ENCODE measurements at regions not wholly inside any gene's neighbourhood (a gene's known extent, or its start where the extent isn't known, plus 50 kb on each side); places are given as distances from the start of the nearest gene placed in this dataset.

DNA sequence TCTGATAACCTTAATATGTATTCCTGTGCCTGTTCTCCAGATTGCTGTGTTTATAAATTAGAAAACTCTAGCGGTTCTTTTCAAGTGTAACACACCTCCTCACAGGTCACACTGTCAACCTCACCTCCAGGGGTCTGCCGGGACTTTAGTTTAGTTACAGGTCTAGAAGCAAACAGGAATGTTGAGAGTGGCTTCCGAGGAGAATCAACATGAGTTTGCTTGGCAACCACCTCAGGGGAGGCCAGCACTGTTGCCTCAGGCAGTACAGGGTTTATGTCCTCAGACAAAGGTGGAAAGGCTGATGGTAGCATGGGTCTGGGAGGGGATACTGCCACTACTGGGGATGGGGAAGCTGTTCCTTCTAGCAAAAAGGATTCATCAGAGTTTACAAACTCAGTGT is 438.0 kb downstream of the DTHD1 start (continued):
- TF ChIP-seq MIER1 (IDR thresholded peaks at IDR 0.05; ENCODE audit: low read depth) (no peak), FOXA1 (IDR thresholded peaks at IDR 0.05; ENCODE audit: borderline replicate concordance) (no peak), MYC (IDR thresholded peaks at IDR 0.05; ENCODE audit: low read depth, low read length) (no peak), MYC (CRISPR knock-in tag; IDR thresholded peaks at IDR 0.05; ENCODE audit: borderline replicate concordance, low read depth) (no peak), GATA2 (CRISPR knock-in tag; IDR thresholded peaks at IDR 0.05) (no peak), RBM22 (IDR thresholded peaks at IDR 0.05; ENCODE audit: low read depth, low read length, poor library complexity, severe bottlenecking) (no peak), HDAC6 (IDR thresholded peaks at IDR 0.05; ENCODE audit: low read depth, low read length) (no peak), ZNF143 (CRISPR knock-in tag; IDR thresholded peaks at IDR 0.05) (no peak), RFX1 (IDR thresholded peaks at IDR 0.05) (no peak)
- TF ChIP-seq, protein P1, sequence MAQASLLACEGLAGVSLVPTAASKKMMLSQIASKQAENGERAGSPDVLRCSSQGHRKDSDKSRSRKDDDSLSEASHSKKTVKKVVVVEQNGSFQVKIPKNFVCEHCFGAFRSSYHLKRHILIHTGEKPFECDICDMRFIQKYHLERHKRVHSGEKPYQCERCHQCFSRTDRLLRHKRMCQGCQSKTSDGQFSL (CRISPR knock-in tag; IDR thresholded peaks at IDR 0.05) = no peak
- TF ChIP-seq, protein P1 (tag; IDR thresholded peaks at IDR 0.05) = no peak
- TF ChIP-seq, protein P2, sequence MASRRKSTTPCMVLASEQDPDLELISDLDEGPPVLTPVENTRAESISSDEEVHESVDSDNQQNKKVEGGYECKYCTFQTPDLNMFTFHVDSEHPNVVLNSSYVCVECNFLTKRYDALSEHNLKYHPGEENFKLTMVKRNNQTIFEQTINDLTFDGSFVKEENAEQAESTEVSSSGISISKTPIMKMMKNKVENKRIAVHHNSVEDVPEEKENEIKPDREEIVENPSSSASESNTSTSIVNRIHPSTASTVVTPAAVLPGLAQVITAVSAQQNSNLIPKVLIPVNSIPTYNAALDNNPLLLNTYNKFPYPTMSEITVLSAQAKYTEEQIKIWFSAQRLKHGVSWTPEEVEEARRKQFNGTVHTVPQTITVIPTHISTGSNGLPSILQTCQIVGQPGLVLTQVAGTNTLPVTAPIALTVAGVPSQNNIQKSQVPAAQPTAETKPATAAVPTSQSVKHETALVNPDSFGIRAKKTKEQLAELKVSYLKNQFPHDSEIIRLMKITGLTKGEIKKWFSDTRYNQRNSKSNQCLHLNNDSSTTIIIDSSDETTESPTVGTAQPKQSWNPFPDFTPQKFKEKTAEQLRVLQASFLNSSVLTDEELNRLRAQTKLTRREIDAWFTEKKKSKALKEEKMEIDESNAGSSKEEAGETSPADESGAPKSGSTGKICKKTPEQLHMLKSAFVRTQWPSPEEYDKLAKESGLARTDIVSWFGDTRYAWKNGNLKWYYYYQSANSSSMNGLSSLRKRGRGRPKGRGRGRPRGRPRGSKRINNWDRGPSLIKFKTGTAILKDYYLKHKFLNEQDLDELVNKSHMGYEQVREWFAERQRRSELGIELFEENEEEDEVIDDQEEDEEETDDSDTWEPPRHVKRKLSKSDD (conservative IDR thresholded peaks at IDR 0.05; ENCODE audit: low read length) = no peak
- TF ChIP-seq, protein P3, sequence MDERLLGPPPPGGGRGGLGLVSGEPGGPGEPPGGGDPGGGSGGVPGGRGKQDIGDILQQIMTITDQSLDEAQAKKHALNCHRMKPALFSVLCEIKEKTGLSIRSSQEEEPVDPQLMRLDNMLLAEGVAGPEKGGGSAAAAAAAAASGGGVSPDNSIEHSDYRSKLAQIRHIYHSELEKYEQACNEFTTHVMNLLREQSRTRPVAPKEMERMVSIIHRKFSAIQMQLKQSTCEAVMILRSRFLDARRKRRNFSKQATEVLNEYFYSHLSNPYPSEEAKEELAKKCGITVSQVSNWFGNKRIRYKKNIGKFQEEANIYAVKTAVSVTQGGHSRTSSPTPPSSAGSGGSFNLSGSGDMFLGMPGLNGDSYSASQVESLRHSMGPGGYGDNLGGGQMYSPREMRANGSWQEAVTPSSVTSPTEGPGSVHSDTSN (CRISPR knock-in tag; IDR thresholded peaks at IDR 0.05; ENCODE audit: low read depth) = no peak
- TF ChIP-seq, protein P3 (tag; conservative IDR thresholded peaks at IDR 0.05; ENCODE audit: low read depth) = no peak
